HG02798 (cell line): ENCODE measurements at regions not wholly inside any gene's neighbourhood (a gene's known extent, or its start where the extent isn't known, plus 50 kb on each side); places are given as distances from the start of the nearest gene placed in this dataset.
"Not testable (repeated sequence)": the region's sequence is repeated elsewhere in the genome, so short reads cannot be mapped to it uniquely, and the experiment has no call there.

Experiments used
- ATAC-seq: cut with Tn5 transposase; IDR thresholded peaks from one replicate; pipeline ENCODE4 v1.9.1; 2021; ENCODE audit warnings: mild to moderate bottlenecking; ENCODE audit not compliant: unreplicated experiment, poor library complexity

- no peak for ATAC-seq
Observed at GRCh38 chr4:138389976-138390685, 148.0 kb upstream of the SLC7A11 start.

GRCh38 chr4:138374947-138375346, 132.8 kb upstream of the SLC7A11 start:
- ATAC-seq, result no peak

GRCh38 chr4:138367942-138368341, 125.8 kb upstream of the SLC7A11 start:
- no peak for ATAC-seq

GRCh38 chr4:138352446-138352845, 110.3 kb upstream of the SLC7A11 start:
- not testable (repeated sequence) for ATAC-seq

- ATAC-seq, result peak; percentile 46
Observed at GRCh38 chr4:138348055-138348454, 105.9 kb upstream of the SLC7A11 start.

- no peak for ATAC-seq
Observed at GRCh38 chr4:138347561-138347960, 105.4 kb upstream of the SLC7A11 start.

- ATAC-seq, result no peak
Observed at GRCh38 chr4:138344851-138345250, 102.7 kb upstream of the SLC7A11 start.

- no peak for ATAC-seq
Observed at GRCh38 chr4:138344054-138344453, 101.9 kb upstream of the SLC7A11 start.

- peak; percentile 76 for ATAC-seq
Observed at GRCh38 chr4:138341739-138342415, 99.7 kb upstream of the SLC7A11 start.

- ATAC-seq, result no peak
Observed at GRCh38 chr4:138338840-138339239, 96.7 kb upstream of the SLC7A11 start.

- not testable (repeated sequence) for ATAC-seq
Observed at GRCh38 chr4:138338222-138338621, 96.1 kb upstream of the SLC7A11 start.

- ATAC-seq, result no peak
Observed at GRCh38 chr4:138334346-138335016, 92.3 kb upstream of the SLC7A11 start.

GRCh38 chr4:138332415-138332814, 90.3 kb upstream of the SLC7A11 start:
- not testable (repeated sequence) for ATAC-seq

- no peak for ATAC-seq
Observed at GRCh38 chr4:138330531-138330930, 88.4 kb upstream of the SLC7A11 start.

- no peak for ATAC-seq
Observed at GRCh38 chr4:138329506-138330070, 87.4 kb upstream of the SLC7A11 start.

GRCh38 chr4:138327338-138327737, 85.2 kb upstream of the SLC7A11 start:
- no peak for ATAC-seq

GRCh38 chr4:138320831-138321230, 78.7 kb upstream of the SLC7A11 start:
- no peak for ATAC-seq

- ATAC-seq, result no peak
Observed at GRCh38 chr4:138320030-138320429, 77.9 kb upstream of the SLC7A11 start.

GRCh38 chr4:138317175-138317748, 75.1 kb upstream of the SLC7A11 start:
- ATAC-seq, result no peak

- no peak for ATAC-seq
Observed at GRCh38 chr4:138312536-138312911, 70.4 kb upstream of the SLC7A11 start.
